Effector CD8-positive, alpha-beta T cell (primary cell): ENCODE measurements at regions not wholly inside any gene's neighbourhood (a gene's known extent, or its start where the extent isn't known, plus 50 kb on each side); places are given as distances from the start of the nearest gene placed in this dataset.
"Not testable (repeated sequence)": the region's sequence is repeated elsewhere in the genome, so short reads cannot be mapped to it uniquely, and the experiment has no call there.

Experiments
- DNase-seq: peaks from one replicate; lab custom pipeline; 2025; lab: John Stamatoyannopoulos, UW

- no peak for DNase-seq
Observed at GRCh38 chr4:141459020-141459419, 177.4 kb upstream of the IL15 start.

- no peak for DNase-seq
Observed at GRCh38 chr4:141462361-141462760, 174.0 kb upstream of the IL15 start.

GRCh38 chr4:141463678-141464077 is 172.7 kb upstream of the IL15 start:
- DNase-seq, result no peak

- DNase-seq, result no peak
Observed at GRCh38 chr4:141464366-141464765, 172.0 kb upstream of the IL15 start.

- no peak for DNase-seq
Observed at GRCh38 chr4:141465171-141465570, 171.2 kb upstream of the IL15 start.

- no peak for DNase-seq
Observed at GRCh38 chr4:141467225-141467624, 169.2 kb upstream of the IL15 start.

- DNase-seq, result no peak
Observed at GRCh38 chr4:141469392-141469791, 167.0 kb upstream of the IL15 start.

GRCh38 chr4:141473026-141473540 is 163.3 kb upstream of the IL15 start:
- DNase-seq, result no peak

GRCh38 chr4:141473952-141474351 is 162.4 kb upstream of the IL15 start:
- no peak for DNase-seq

- DNase-seq, result no peak
Observed at GRCh38 chr4:141480950-141481349, 155.4 kb upstream of the IL15 start.

- DNase-seq, result not testable (repeated sequence)
Observed at GRCh38 chr4:141484298-141484697, 152.1 kb upstream of the IL15 start.

- DNase-seq, result no peak
Observed at GRCh38 chr4:141486375-141486997, 149.9 kb upstream of the IL15 start.

GRCh38 chr4:141497627-141498026 is 138.8 kb upstream of the IL15 start:
- DNase-seq, result no peak

- DNase-seq, result no peak
Observed at GRCh38 chr4:141499261-141499853, 137.0 kb upstream of the IL15 start.

GRCh38 chr4:141501395-141501794 is 135.0 kb upstream of the IL15 start:
- DNase-seq, result no peak

- DNase-seq, result no peak
Observed at GRCh38 chr4:141501931-141502330, 134.5 kb upstream of the IL15 start.

GRCh38 chr4:141502755-141503154 is 133.6 kb upstream of the IL15 start:
- no peak for DNase-seq

- no peak for DNase-seq
Observed at GRCh38 chr4:141503260-141503659, 133.1 kb upstream of the IL15 start.

GRCh38 chr4:141511055-141511454 is 125.3 kb upstream of the IL15 start:
- no peak for DNase-seq

GRCh38 chr4:141513866-141514265 is 122.5 kb upstream of the IL15 start:
- no peak for DNase-seq

GRCh38 chr4:141518222-141518621 is 118.2 kb upstream of the IL15 start:
- no peak for DNase-seq

GRCh38 chr4:141524116-141524515 is 112.3 kb upstream of the IL15 start:
- DNase-seq, result no peak

GRCh38 chr4:141524841-141525240 is 111.5 kb upstream of the IL15 start:
- no peak for DNase-seq

- no peak for DNase-seq
Observed at GRCh38 chr4:141530627-141531026, 105.8 kb upstream of the IL15 start.
